HG03039 (cell line): ENCODE measurements at regions not wholly inside any gene's neighbourhood (a gene's known extent, or its start where the extent isn't known, plus 50 kb on each side); places are given as distances from the start of the nearest gene placed in this dataset.

Source experiments
- ATAC-seq: cut with Tn5 transposase; IDR thresholded peaks from one replicate; pipeline ENCODE4 v1.9.1; 2021; ENCODE audit warnings: mild to moderate bottlenecking, moderate library complexity; ENCODE audit not compliant: unreplicated experiment

GRCh38 chr2:158009399-158009798 lies 92.3 kb upstream of the UPP2 start:
- ATAC-seq: no peak

GRCh38 chr2:158006961-158007719 lies 94.5 kb upstream of the UPP2 start:
- ATAC-seq: no peak

GRCh38 chr2:158004126-158004764 lies 97.4 kb upstream of the UPP2 start:
- no peak for ATAC-seq

- no peak for ATAC-seq
These were observed 99.6 kb upstream of the UPP2 start for GRCh38 chr2:158002079-158002478.

GRCh38 chr2:157996799-157997198 lies 104.9 kb upstream of the UPP2 start:
- no peak for ATAC-seq

GRCh38 chr2:157995117-157995516 lies 106.6 kb upstream of the UPP2 start:
- no peak for ATAC-seq

GRCh38 chr2:157991932-157992331 lies 109.7 kb upstream of the UPP2 start:
- ATAC-seq: no peak

GRCh38 chr2:157990173-157990572 lies 111.5 kb upstream of the UPP2 start:
- ATAC-seq: no peak

GRCh38 chr2:157989227-157989626 lies 112.4 kb upstream of the UPP2 start:
- no peak for ATAC-seq

GRCh38 chr2:157986761-157987160 lies 110.6 kb upstream of the ACVR1 start:
- ATAC-seq: no peak

- no peak for ATAC-seq
These were observed 108.7 kb upstream of the ACVR1 start for GRCh38 chr2:157984866-157985265.

- ATAC-seq: no peak
These were observed 103.9 kb upstream of the ACVR1 start for GRCh38 chr2:157980020-157980419.

- no peak for ATAC-seq
These were observed 95.6 kb upstream of the ACVR1 start for GRCh38 chr2:157971702-157972101.

GRCh38 chr2:157967856-157968255 lies 91.7 kb upstream of the ACVR1 start:
- ATAC-seq: no peak

- no peak for ATAC-seq
These were observed 83.1 kb upstream of the ACVR1 start for GRCh38 chr2:157959249-157959648.

GRCh38 chr2:157957596-157957995 lies 81.5 kb upstream of the ACVR1 start:
- ATAC-seq: no peak

GRCh38 chr2:157952558-157952957 lies 76.4 kb upstream of the ACVR1 start:
- no peak for ATAC-seq

- ATAC-seq: no peak
These were observed 72.7 kb upstream of the ACVR1 start for GRCh38 chr2:157948856-157949255.

- ATAC-seq: no peak
These were observed 70.9 kb upstream of the ACVR1 start for GRCh38 chr2:157946919-157947557.

- ATAC-seq: no peak
These were observed 63.9 kb upstream of the ACVR1 start for GRCh38 chr2:157940024-157940423.

GRCh38 chr2:157938556-157938955 lies 62.4 kb upstream of the ACVR1 start:
- no peak for ATAC-seq

- ATAC-seq: no peak
These were observed 60.3 kb upstream of the ACVR1 start for GRCh38 chr2:157936406-157936805.
